Neural cell (in vitro differentiated cells): ENCODE measurements at regions not wholly inside any gene's neighbourhood (a gene's known extent, or its start where the extent isn't known, plus 50 kb on each side); places are given as distances from the start of the nearest gene placed in this dataset.

Experiments used
- H2AFZ ChIP-seq: fragments of 200-600, 300-800 bp; sonication (generic), shearing (Covaris generic); 2 replicates; pipeline ENCODE4 v1.6.0; 2014; ENCODE audit warnings: low read depth, mild to moderate bottlenecking, antibody characterized with exemption, low read length, moderate library complexity
- H3F3A ChIP-seq: fragments of 200-600 bp; shearing (Covaris generic); 2 replicates; pipeline ENCODE4 v1.6.1; 2016; ENCODE audit warnings: mild to moderate bottlenecking, moderate library complexity, mixed read lengths, antibody characterized with exemption, low read length; ENCODE audit not compliant: insufficient read depth, poor library complexity, severe bottlenecking
- H3K27ac ChIP-seq: fragments of 200-600, 300-800 bp; sonication (generic), shearing (Covaris generic); 2 replicates; pipeline ENCODE4 v1.5.1; 2014; ENCODE audit warnings: mild to moderate bottlenecking, low read length, moderate library complexity
- H3K27me3 ChIP-seq: fragments of 300-800, 200-600 bp; sonication (generic), shearing (Covaris generic); 2 replicates; pipeline ENCODE4 v1.6.0; 2014; ENCODE audit warnings: mild to moderate bottlenecking, low read depth, low read length, moderate library complexity; ENCODE audit not compliant: insufficient read depth
- H3K36me3 ChIP-seq: fragments of 300-800, 200-600 bp; sonication (generic), shearing (Covaris generic); 2 replicates; pipeline ENCODE4 v1.5.1; 2014; ENCODE audit warnings: mild to moderate bottlenecking, antibody characterized with exemption, low read length, moderate library complexity; ENCODE audit not compliant: insufficient read depth
- H3K4me2 ChIP-seq: fragments of 300-800, 200-600 bp; sonication (generic), shearing (Covaris generic); 2 replicates; pipeline ENCODE4 v1.6.0; 2014; ENCODE audit warnings: mild to moderate bottlenecking, low read length
- H3K4me3 ChIP-seq: fragments of 300-800, 200-600 bp; sonication (generic), shearing (Covaris generic); 2 replicates; pipeline ENCODE4 v1.5.1; 2014; ENCODE audit warnings: mild to moderate bottlenecking, low read length, moderate library complexity
- H3K79me2 ChIP-seq: fragments of 200-600 bp; shearing (Covaris generic); replicated peaks from 2 replicates; pipeline ENCODE4 v1.6.0; 2014; ENCODE audit warnings: mild to moderate bottlenecking, low read length, moderate library complexity; ENCODE audit not compliant: insufficient read depth
- H3K9ac ChIP-seq: fragments of 300-800, 200-600 bp; sonication (generic), shearing (Covaris generic); 2 replicates; pipeline ENCODE4 v1.6.1; 2016; ENCODE audit warnings: mild to moderate bottlenecking, low read length, mixed read lengths
- H3K9me2 ChIP-seq: fragments of 200-600 bp; shearing (Covaris generic); 2 replicates; pipeline ENCODE4 v1.6.1; 2016; ENCODE audit warnings: mild to moderate bottlenecking, low read length, mixed read lengths; ENCODE audit not compliant: insufficient read depth
- H3K9me3 ChIP-seq: fragments of 200-600, 300-800 bp; sonication (generic), shearing (Covaris generic); 2 replicates; pipeline ENCODE4 v1.6.1; 2016; ENCODE audit warnings: mild to moderate bottlenecking, mixed run types, low read length, moderate library complexity, mixed read lengths
- H4K20me1 ChIP-seq: fragments of 200-600 bp; shearing (Covaris generic); 2 replicates; pipeline ENCODE4 v1.6.1; 2016; ENCODE audit warnings: mild to moderate bottlenecking, mixed run types; ENCODE audit not compliant: insufficient read depth
- CTCF ChIP-seq: fragments of 450-650 bp; IDR thresholded peaks from 2 replicates; pipeline ENCODE4 v1.5.1; 2014; ENCODE audit warnings: antibody characterized with exemption, mild to moderate bottlenecking, moderate library complexity; ENCODE audit not compliant: poor library complexity, severe bottlenecking
- EP300 ChIP-seq: fragments of 450-650 bp; conservative IDR thresholded peaks from 2 replicates; pipeline ENCODE4 v1.6.1; 2014; ENCODE audit warnings: antibody characterized with exemption, mild to moderate bottlenecking, moderate library complexity; ENCODE audit not compliant: poor library complexity, severe bottlenecking
- EZH2 ChIP-seq: fragments of 200-600, 300-800 bp; shearing (Covaris generic), sonication (generic); IDR thresholded peaks from 2 replicates; pipeline ENCODE4 v1.6.1; 2014; ENCODE audit warnings: antibody characterized with exemption, low read length, borderline replicate concordance, mild to moderate bottlenecking; ENCODE audit not compliant: insufficient read depth, poor library complexity, severe bottlenecking
- MXI1 ChIP-seq: fragments of 450-650 bp; conservative IDR thresholded peaks from 2 replicates; pipeline ENCODE4 v1.6.1; 2014; ENCODE audit warnings: antibody characterized with exemption, mild to moderate bottlenecking; ENCODE audit not compliant: poor library complexity, severe bottlenecking
- POLR2AphosphoS5 ChIP-seq: IDR thresholded peaks from 2 replicates; pipeline ENCODE4 v1.6.1; 2012
- RAD21 ChIP-seq: fragments of 450-650 bp; conservative IDR thresholded peaks from 2 replicates; pipeline ENCODE4 v1.6.1; 2014; ENCODE audit warnings: antibody characterized with exemption, mild to moderate bottlenecking, moderate library complexity
- REST ChIP-seq: IDR thresholded peaks from 2 replicates; pipeline ENCODE4 v1.6.1; 2012; ENCODE audit warnings: borderline replicate concordance
- SMC3 ChIP-seq: fragments of 450-650 bp; conservative IDR thresholded peaks from 2 replicates; pipeline ENCODE4 v1.6.1; 2014; ENCODE audit warnings: antibody characterized with exemption, mild to moderate bottlenecking, moderate library complexity; ENCODE audit not compliant: poor library complexity
- TAF1 ChIP-seq: IDR thresholded peaks from 2 replicates; pipeline ENCODE4 v1.6.1; 2012; ENCODE audit warnings: low read depth

- H3K4me3 ChIP-seq: no peak overlapping the region
These were observed 389.3 kb downstream of the MCTP2 start for GRCh38 chr15:94620632-94621031.

GRCh38 chr15:94621736-94622135 lies 390.4 kb downstream of the MCTP2 start:
- Histone ChIP-seq H3K9ac (no peak overlapping the region), H3K36me3 (no peaks in the 10 kb centered on the region), H3K79me2 (no peaks in the 10 kb centered on the region), H3K4me3 (no peak overlapping the region), H3K9me3 (no peaks in the 10 kb centered on the region), H3F3A (no peaks in the 10 kb centered on the region), H3K27me3 (no peaks in the 10 kb centered on the region), H3K27ac (no peak overlapping the region), H4K20me1 (no peaks in the 10 kb centered on the region), H2AFZ (no peak overlapping the region), H3K9me2 (no peaks in the 10 kb centered on the region), H3K4me2 (no peak overlapping the region)
- TF ChIP-seq EZH2 (no peak), SMC3 (no peak), EP300 (no peak), RAD21 (no peak), CTCF (no peak), MXI1 (no peak)

More at GRCh38 chr15:94620632-94621031, 389.3 kb downstream of the MCTP2 start:
- no peaks in the 10 kb centered on the region for H3K27me3 ChIP-seq
- no peak overlapping the region for H3K9ac ChIP-seq
- H4K20me1 ChIP-seq: no peaks in the 10 kb centered on the region
- no peaks in the 10 kb centered on the region for H3K79me2 ChIP-seq
- no peak for TF ChIP-seq EP300
- TF ChIP-seq SMC3: no peak
- TF ChIP-seq TAF1: no peak
- TF ChIP-seq CTCF: no peak
- TF ChIP-seq RAD21: no peak
- TF ChIP-seq EZH2: no peak
- no peak for TF ChIP-seq POLR2AphosphoS5
- no peak for TF ChIP-seq MXI1
- no peak for TF ChIP-seq REST
- H3K9me3 ChIP-seq: no peaks in the 10 kb centered on the region
- no peaks in the 10 kb centered on the region for H3K36me3 ChIP-seq
- H3K27ac ChIP-seq: no peak overlapping the region
- H3K9me2 ChIP-seq: no peaks in the 10 kb centered on the region
- no peak overlapping the region for H2AFZ ChIP-seq
- H3K4me2 ChIP-seq: no peak overlapping the region
- no peaks in the 10 kb centered on the region for H3F3A ChIP-seq
